OCI-LY3 (cell line): ENCODE measurements at regions not wholly inside any gene's neighbourhood (a gene's known extent, or its start where the extent isn't known, plus 50 kb on each side); places are given as distances from the start of the nearest gene placed in this dataset.

ENCODE experiments used
- EZH2phosphoT487 ChIP-seq: fragments of 200-600 bp; shearing (Covaris generic); IDR thresholded peaks from 2 replicates; pipeline ENCODE4 v1.6.1; 2018; ENCODE audit warnings: antibody characterized with exemption, mixed run types, low read depth
- TF ChIP-seq, protein P1 (sequence below): fragments of 200-600, 300-600 bp; sonication (generic); IDR thresholded peaks from 2 replicates; pipeline ENCODE4 v1.5.1; 2014; ENCODE audit warnings: antibody characterized with exemption, low read length, low read depth

DNA sequence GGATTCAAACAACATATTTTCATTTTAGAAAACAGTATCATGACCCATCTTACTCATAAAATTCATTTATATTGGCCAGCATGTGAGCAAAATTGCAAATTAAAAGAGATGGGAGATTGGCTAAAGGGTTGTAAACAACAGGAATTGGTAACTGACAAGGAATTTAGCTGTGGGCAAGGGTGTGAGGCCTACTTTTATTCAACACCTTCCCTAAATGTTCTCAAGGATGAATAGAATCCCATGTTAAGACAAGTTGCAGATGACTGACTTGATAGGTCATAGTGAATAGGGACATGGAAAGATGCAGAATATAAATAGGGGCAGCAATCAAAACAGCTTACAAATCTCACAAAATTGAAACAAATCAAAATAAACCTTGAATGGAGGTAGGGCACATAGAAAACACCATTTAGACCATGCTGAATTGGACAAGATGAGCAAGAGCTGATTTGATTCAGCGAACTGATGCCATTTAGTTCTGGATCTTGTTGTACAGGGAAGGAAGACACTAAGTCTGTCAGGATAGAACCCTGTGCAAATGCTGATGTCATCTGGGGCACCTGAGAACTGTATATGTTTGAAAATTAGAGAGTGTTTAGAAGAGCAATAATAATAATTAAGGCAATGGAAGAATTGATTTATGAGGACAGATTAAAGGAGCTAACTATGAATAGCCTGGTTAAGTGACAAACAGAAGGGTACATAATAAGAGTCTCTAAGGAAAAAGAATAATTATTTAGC is 509.7 kb downstream of the ZEB2 start:
- TF ChIP-seq, protein P1, sequence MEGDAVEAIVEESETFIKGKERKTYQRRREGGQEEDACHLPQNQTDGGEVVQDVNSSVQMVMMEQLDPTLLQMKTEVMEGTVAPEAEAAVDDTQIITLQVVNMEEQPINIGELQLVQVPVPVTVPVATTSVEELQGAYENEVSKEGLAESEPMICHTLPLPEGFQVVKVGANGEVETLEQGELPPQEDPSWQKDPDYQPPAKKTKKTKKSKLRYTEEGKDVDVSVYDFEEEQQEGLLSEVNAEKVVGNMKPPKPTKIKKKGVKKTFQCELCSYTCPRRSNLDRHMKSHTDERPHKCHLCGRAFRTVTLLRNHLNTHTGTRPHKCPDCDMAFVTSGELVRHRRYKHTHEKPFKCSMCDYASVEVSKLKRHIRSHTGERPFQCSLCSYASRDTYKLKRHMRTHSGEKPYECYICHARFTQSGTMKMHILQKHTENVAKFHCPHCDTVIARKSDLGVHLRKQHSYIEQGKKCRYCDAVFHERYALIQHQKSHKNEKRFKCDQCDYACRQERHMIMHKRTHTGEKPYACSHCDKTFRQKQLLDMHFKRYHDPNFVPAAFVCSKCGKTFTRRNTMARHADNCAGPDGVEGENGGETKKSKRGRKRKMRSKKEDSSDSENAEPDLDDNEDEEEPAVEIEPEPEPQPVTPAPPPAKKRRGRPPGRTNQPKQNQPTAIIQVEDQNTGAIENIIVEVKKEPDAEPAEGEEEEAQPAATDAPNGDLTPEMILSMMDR = no peak
- no peak for TF ChIP-seq EZH2phosphoT487
